Left lung (tissue), 4 donors: ENCODE measurements at regions not wholly inside any gene's neighbourhood (a gene's known extent, or its start where the extent isn't known, plus 50 kb on each side); places are given as distances from the start of the nearest gene placed in this dataset.

Source experiments
- ATAC-seq: fragments of 200-7000 bp; cut with Tn5 transposase; one replicate; pipeline ENCODE4 v1.9.1; 2020; ENCODE audit warnings: moderate library complexity
- DNase-seq, 4 donors: peaks; one replicate each; pipeline ENCODE4 v3.0.0-alpha.2; 2013 to 2020
- H3K27ac ChIP-seq, 2 donors: fragments of 200-600 bp; sonication (generic) in 1 of 2; one replicate each; pipeline versions ENCODE4 v1.5.0 to v1.8.0; 2020 to 2021
- H3K27me3 ChIP-seq, 2 donors: fragments of 200-600 bp; sonication (generic) in 1 of 2; one replicate each; pipeline versions ENCODE4 v1.5.0 to v1.8.0; 2020 to 2021
- H3K36me3 ChIP-seq, 2 donors: fragments of 200-600 bp; sonication (generic) in 1 of 2; one replicate each; pipeline versions ENCODE4 v1.5.0 to v1.8.0; 2020 to 2021
- H3K4me1 ChIP-seq, 2 donors: fragments of 200-600 bp; one replicate each; pipeline ENCODE4 v1.8.0; 2021
- H3K4me3 ChIP-seq, 2 donors: fragments of 200-600 bp; sonication (generic) in 1 of 2; one replicate each; pipeline versions ENCODE4 v1.5.0 to v1.8.0; 2020 to 2021; ENCODE audit warnings: mild to moderate bottlenecking in 1 of 2
- H3K9me3 ChIP-seq, 2 donors: fragments of 200-600 bp; sonication (generic) in 1 of 2; one replicate each; pipeline versions ENCODE4 v1.5.0 to v1.8.0; 2020 to 2021
- CTCF ChIP-seq, 2 donors: fragments of 200-600 bp; sonication (generic) in 1 of 2; IDR thresholded peaks; one replicate each; pipeline versions ENCODE4 v1.5.0 to v1.8.0; 2021; ENCODE audit warnings: antibody characterized with exemption in 2 of 2
- intact Hi-C, 2 donors: fragments of 100-400 bp; cut with DNase I; formaldehyde crosslinking; loops; one replicate each; pipeline versions ENCODE4 v1.11.2 to v1.14.2; 2022
- donor health status: DM: no; HTN: yes; CAD: no.
- donor health status: DM: no; HTN: no; CAD: no.

- TF ChIP-seq CTCF (IDR thresholded peaks at IDR 0.05) = no peak
- intact Hi-C loops = no loop called here
- no peaks in the 10 kb centered on the region for H3K27me3 ChIP-seq
- no peak overlapping the region for H3K27ac ChIP-seq
- no peaks in the 10 kb centered on the region for H3K9me3 ChIP-seq
- DNase-seq = no peak
- H3K36me3 ChIP-seq = no peaks in the 10 kb centered on the region
- H3K4me1 ChIP-seq = peaks cover 0 to 14% of the 10 kb centered on the region in 2 donors
- ATAC-seq = no peak
- no peak overlapping the region for H3K4me3 ChIP-seq
These were observed 559.0 kb upstream of the MEF2C start for GRCh38 chr5:89441965-89442364.

GRCh38 chr5:89440670-89441069, 557.7 kb upstream of the MEF2C start:
- DNase-seq = no peak
- ATAC-seq = no peak
- intact Hi-C loops = no loop called here
- Histone ChIP-seq H3K36me3 (no peaks in the 10 kb centered on the region), H3K4me1 (peaks cover 0 to 14% of the 10 kb centered on the region in 2 donors), H3K27ac (no peak overlapping the region), H3K9me3 (no peaks in the 10 kb centered on the region), H3K4me3 (no peak overlapping the region), H3K27me3 (no peaks in the 10 kb centered on the region)
- no peak for TF ChIP-seq CTCF (IDR thresholded peaks at IDR 0.05)

DNA sequence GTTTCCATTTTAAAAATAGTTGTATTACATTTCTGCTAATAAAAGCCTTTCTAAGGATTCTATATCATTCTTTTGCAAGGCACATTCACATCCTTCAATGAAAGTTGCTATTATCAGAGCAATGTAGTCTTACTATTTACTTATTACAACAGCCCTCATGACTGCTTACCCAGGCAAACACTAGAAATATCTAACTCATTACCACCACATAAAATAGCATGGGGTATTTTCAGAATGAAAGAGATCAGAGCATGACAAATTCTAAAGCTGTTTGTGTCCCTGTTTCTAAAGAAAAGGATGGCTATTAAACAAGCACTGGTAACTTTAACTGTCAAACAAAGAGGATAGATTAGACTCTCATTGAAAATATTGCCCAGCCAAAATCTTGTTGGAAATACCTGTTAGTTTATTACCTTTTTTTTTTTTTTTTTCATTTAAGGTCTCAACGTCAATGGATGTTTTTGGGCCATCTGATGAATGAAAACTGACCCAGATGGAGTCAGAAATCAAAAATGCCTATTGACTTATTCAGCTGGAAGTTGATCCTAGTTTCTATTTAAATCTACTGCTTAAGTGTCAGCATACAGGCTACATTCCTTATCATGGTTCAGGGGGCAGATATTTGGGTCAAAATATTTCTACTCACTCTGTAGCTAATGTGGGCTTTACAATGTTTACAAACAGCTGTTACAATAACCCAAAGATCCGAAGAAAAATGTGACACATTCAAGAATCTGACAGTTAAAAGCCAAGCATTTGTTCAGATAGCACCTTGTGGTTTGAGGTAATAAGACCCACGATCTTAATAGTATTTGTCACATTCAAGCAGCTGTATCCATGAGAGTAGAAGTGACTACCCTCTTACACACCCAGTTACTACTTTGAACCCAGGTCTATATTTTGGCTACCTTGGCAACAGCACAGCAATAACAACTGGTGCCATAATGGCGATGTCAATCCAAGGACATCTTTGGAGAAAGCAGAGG, 554.8 kb upstream of the MEF2C start:
- ATAC-seq = peak; percentile 97
- TF ChIP-seq CTCF (IDR thresholded peaks at IDR 0.05) = no peak
- H3K36me3 ChIP-seq = no peaks in the 10 kb centered on the region
- no peak overlapping the region for H3K4me3 ChIP-seq
- no peaks in the 10 kb centered on the region for H3K27me3 ChIP-seq
- H3K4me1 ChIP-seq = no peaks in the 10 kb centered on the region
- intact Hi-C loops = no loop called here
- no peak overlapping the region for H3K27ac ChIP-seq
- peak in 1 of 4 donors; percentile 16 for DNase-seq
- no peaks in the 10 kb centered on the region for H3K9me3 ChIP-seq

DNA sequence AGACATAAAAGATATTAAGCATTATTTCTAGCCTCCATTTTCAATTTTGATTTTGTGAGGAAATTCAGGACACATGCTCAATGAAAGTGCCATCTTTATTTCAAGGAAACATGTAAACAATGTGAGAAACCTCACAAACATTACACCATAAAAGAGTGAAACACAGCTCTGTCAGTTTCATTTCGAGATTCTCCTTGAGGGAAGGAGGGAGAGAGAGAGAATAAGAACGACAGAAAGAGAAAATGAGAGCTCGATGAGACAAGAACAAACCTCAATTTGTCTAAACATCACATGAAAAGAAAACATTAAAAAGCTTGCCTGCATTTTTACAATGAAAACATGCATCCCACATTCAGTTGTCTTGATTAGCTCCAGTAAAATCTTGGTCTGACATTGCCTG, 553.5 kb upstream of the MEF2C start:
- H3K27ac ChIP-seq = no peak overlapping the region
- intact Hi-C loops = no loop called here
- H3K4me3 ChIP-seq = no peak overlapping the region
- DNase-seq (no peak), ATAC-seq (no peak)
- H3K4me1 ChIP-seq = no peaks in the 10 kb centered on the region
- no peaks in the 10 kb centered on the region for H3K9me3 ChIP-seq
- TF ChIP-seq CTCF (IDR thresholded peaks at IDR 0.05) = no peak
- H3K27me3 ChIP-seq = no peaks in the 10 kb centered on the region
- H3K36me3 ChIP-seq = no peaks in the 10 kb centered on the region

- intact Hi-C loops = no loop called here
- TF ChIP-seq CTCF (IDR thresholded peaks at IDR 0.05) = no peak
- H3K4me3 ChIP-seq = no peak overlapping the region
These were observed 552.4 kb upstream of the MEF2C start for GRCh38 chr5:89435347-89435746.

More at GRCh38 chr5:89435347-89435746, 552.4 kb upstream of the MEF2C start:
- Histone ChIP-seq H3K9me3 (no peaks in the 10 kb centered on the region), H3K27ac (no peak overlapping the region), H3K36me3 (no peaks in the 10 kb centered on the region), H3K27me3 (no peaks in the 10 kb centered on the region), H3K4me1 (no peaks in the 10 kb centered on the region)
- no peak for ATAC-seq
- no peak for DNase-seq
